HG02571 (cell line): ENCODE measurements at regions not wholly inside any gene's neighbourhood (a gene's known extent, or its start where the extent isn't known, plus 50 kb on each side); places are given as distances from the start of the nearest gene placed in this dataset.

ENCODE experiments used
- ATAC-seq: cut with Tn5 transposase; IDR thresholded peaks from one replicate; pipeline ENCODE4 v1.9.1; 2021; ENCODE audit warnings: mild to moderate bottlenecking, moderate library complexity; ENCODE audit not compliant: unreplicated experiment

DNA sequence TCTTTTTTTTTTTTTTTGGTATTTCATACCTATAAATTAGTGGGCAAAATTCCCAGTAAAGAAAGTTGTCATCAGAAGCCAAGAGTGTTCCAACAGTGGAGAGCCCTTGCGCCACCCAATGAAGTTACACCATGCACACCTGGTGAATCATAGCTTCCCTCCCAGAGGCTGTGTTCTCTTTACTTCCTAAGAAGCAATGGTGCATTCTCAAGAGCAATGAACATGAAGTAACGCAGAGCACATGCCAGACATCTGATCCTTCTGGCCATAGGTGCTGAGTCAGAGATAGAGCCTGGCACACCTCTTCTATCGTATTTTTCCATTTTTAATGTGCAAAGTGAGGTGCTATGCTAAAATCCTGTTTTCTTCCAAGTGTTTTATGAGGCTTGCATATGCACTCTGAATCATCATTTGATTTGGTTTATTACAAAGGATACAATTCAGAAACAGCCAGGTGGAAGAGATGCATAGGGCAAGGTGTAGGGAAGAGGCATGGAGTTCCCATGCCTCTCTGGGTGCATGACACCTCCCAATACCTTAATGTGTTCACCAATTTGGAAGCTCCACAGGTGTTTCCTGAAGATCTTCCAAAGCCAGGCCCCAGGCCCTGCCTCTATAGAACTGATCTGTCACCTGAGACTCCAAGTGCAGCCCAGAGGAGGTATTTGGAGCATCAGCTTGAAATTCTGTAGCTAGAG is 408.0 kb downstream of the SIPA1L2 start:
- no peak for ATAC-seq

DNA sequence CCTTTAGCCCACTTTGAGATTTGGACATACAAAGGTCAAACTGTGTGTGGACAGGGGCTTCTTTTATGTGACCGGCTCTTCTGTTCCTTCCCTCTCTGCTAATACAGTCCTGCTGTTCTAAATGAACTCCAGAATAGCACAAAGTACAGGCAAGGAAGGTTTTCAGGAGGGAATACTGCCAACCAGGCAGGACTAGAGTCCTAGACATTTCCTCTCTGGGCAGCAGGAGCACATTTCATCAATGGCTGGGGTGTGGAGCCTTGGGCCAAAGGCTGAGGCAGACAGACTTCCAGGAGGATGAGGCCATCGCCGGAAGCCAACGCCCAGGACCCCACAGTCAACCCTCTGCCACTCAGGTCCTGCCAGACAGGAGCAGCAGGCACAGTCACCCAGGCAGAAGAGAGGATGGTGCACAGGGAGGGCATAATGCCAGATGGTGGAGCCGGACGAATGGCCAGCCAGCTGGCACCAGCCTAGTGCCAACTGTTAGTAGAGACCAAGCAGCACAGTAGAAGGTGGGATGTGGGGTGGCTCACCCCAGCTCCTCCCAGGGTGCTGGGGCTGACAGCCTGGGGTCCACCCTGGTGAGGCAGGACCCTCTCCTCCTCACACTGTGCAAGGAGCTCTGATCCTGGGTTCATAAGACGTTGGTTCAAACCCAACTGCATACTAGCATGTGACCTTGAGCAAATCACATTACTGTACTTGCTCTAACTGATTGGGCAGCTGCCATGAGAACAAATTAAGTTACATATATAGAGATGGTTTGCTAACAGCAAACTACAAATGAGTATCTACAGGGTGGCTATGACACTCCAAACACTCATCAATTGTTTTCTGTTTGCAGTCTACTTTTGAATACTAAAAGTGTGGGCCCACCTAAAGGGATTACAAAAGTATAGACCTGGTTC is 410.7 kb downstream of the SIPA1L2 start:
- ATAC-seq = no peak

DNA sequence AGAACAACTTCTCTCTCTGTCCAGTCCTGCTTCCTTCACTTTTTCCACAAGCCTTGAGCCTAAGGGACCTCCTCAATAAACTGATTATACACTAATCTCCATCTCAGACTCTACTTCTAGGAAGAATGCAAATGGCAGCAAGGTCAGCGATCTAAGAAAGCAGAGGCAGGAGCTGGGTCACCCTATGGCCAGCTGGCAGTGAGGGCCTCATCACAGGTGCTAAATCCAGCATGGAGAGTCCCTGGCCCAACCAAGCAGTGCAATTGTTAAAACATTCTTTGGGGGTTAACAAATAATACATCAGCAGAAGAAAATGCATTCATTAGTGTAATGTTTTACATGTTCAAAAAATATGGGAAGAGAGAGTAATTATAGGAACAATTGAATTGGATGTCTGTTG is 416.0 kb downstream of the SIPA1L2 start:
- ATAC-seq = no peak

DNA sequence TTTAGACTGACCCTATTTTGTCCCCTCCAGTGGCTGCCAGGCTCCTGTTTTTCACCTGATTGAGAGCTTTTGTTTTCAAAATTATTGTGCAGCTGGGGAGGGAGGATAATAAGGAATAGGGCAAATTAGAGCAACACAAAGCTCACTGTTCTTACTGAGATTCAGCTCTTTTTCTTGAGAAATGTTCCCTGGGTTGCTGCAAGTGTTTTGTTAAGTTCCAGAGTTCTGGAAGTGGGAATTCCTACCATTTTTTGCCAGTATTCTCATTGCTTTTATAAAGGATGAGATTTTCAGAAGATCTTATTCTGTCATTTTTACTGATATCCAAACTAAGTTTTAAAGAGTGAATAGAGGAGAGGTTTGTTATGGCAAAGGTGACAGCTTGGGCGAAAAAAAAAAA is 417.7 kb downstream of the SIPA1L2 start:
- ATAC-seq = no peak

DNA sequence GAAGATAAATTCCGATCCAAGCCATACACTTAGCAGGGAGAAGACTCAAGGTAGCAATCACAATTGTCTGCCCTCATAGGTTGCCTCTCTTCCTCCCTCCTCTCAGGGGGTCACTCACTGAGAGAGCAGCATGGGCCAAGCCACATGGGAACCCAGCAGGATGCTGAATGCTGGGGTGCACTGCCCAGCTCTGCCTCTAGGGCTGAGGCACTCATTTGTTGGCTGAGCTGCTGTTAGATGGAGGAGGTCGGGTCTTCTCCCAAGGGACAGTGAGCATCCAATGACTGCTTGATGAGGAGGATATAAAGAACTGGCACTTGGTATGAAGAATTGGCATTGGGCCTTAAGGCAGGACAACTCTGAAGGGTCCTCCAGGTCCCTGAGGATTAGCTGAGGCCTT is 418.8 kb downstream of the SIPA1L2 start:
- ATAC-seq = no peak

DNA sequence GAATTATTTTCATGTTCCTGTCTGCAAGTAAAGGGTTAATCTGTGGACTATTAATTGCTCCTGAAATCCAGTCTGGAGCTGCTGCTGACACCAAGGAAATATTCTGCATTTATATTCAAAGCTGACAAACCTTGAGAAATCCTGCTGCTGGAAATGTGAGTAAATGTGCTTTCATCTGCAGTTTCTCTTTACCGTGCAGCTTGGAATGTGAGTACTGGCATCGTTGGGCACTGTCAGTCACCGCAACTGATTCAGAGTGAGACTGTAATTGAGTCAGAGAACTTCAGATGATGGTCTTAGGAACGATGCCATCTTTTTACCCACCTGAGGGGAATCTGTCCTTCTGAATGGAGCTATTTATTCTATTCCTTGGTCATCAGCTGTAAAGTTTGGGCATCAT is 420.6 kb downstream of the SIPA1L2 start:
- ATAC-seq = no peak

DNA sequence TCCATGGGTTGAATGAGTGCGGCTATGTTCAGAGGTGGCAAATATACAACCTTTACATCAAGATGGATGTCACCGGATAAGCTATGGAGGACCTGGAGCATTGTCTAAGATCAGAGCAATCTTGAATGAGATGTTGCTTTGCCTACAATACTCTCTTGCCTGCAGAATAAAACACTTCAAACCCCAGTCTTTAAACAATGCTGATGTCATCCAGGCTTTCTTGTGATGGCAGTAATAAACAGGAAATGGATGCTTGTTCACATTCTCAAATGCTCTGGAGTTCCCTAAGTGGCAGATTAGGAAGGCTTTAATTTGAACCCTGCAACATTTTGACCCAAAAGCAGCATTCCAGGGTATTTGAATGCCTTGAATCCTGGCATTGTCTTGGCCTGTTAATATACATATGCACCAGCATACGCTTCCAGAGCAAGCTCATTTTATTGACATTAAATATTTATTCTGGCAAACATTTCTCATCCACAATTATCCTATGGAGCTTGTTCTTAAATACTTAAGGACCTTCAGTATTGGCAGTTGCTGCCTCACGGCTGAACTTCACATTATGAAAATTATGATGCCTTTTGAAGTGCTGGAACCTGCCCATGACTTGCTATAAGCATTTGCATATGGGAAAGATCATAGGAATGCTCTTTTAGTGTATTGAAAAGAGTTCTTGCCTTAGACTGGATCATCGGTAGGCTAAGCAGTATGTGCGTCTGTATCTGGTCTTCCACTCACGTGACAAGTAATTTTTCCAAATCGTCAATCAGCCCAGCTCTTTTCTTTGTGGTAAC is 422.7 kb downstream of the SIPA1L2 start:
- ATAC-seq = no peak

DNA sequence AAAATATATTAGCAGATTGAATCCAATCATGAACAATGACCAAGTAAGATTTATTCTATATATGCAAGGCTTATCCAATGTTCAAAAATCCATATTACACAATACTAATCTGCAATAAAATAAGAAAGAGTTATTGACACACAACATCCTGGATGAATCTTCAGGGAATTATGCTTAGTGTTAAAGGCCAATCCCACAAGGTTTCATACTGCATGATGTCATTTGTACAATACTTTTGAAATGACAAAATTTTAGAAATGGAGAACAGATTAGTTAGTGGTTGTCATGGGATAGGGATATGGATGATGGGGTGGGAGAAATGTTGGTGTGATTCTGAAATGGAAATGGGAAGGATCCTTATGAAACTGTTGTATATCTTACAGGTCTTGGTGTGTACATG is 425.7 kb downstream of the SIPA1L2 start:
- ATAC-seq = no peak

DNA sequence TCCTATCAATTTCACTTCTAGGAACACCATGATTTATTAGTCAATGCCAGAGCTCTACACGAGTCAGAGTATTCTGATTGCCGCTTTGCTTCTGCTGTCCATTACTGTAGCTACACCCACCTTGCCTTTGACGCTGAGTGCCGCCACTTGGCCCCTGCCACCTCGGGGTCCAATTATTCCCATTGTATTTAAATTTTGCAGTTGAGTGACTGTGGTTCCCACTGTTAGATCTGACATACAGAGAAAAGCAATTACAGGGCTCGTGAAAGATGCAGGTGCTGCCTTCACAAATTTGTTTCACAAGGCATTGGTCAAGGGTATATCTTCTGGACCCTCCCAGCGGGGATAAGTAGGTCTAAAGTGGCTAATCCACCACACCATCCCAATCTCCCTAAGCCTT is 428.9 kb downstream of the SIPA1L2 start:
- ATAC-seq = no peak

DNA sequence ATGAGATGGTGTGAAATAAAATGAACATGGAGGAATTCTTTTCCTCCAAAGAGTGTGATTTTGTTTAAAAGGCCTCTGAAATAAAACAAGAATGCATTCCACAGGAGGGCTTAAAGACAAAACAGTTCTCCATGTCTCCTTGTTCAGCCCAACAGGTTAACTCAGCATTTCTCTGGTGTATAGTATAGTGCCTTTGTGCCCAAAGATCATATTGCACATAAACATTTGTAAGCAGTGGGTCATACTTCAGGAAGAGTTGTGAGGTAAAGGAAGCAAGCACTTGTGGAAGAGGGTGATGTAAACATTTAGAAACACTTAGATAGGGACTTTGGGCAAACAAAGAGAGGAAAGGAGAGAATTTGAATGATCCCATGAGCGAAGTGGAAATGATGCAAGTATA is 433.9 kb downstream of the SIPA1L2 start:
- no peak for ATAC-seq

DNA sequence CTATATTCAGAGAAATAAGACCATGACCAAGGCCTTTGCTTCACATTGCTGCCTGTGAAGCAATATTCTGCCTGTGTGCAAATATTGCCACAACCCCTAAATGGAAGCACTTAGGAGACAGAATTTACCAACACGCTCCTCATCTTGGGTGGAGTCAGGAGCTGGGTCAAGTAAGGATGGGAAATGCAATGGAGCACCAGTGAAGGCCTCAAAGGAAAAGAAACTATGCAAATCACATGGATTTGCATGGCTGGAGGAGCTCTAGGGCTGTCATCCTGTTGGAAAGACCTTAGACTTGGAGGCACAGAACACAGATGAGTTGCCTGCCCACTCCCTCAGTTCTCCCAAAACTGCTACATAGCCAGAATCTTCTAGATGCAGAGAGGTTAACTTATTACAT is 435.5 kb downstream of the SIPA1L2 start:
- no peak for ATAC-seq

DNA sequence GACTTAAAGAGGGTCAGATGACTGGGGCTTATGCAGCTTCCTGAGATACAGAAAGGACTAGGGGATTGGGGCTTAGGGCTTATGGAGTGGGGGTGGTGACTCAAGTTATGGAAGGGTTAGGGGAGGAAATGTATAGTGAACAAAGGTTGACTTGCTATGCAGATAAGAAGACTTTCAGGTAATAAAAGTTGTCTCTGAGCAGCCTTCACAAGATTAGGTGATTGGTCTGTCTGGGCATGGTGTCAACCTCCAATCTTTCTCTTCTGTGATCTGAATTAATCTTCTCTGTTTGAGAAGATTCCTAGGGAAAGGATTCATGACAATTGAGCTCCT is 436.5 kb downstream of the SIPA1L2 start:
- no peak for ATAC-seq

DNA sequence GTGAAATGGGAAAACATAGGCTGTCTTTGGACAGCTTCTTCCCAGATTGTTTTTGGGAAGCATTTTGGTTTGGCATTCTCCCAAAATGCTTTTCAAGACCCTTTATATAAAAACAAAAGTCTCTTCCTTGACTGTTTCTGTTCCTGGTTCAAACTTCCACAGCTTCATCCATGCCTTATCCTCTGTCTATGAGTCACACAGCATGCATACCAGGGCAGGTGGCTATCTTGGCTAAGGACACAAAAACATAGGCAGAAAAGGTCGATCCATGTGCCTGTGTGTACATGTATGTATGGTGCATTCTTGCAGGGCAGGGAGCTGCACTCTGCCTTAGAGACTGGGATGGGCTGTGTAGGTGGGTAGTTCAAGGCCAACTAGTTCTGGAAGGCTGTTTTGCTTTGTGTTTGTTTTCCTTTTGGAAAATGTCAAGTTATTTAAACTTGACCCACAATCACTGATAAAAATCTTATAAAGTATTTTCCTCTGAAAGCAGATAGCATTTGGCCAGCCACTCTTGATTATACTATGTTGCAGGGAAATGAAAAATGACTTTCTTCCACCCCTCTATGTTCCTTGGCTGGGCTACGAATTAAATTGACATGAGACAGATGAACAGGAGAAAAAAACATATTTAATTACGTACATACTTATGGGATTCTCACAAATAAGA is 437.0 kb downstream of the SIPA1L2 start:
- ATAC-seq = no peak

DNA sequence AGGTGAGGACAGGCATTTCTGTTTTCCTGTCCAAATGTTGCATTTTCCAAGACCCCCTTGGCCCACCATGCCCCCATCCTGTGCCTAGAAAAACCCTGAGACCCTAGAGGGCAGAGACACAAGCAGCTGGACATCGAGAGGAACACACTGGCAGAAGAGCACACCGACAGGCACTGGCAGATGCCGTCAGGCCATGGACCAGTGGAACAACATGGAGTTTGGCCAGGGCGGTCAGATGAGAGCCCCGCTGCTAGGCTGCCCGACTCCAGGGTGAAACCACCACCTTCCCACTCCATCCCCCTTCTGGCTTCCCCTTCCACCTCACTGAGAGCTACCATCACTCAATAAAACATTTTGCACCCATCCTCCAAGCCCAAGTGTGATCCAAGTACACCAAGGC is 438.4 kb downstream of the SIPA1L2 start:
- ATAC-seq = no peak

DNA sequence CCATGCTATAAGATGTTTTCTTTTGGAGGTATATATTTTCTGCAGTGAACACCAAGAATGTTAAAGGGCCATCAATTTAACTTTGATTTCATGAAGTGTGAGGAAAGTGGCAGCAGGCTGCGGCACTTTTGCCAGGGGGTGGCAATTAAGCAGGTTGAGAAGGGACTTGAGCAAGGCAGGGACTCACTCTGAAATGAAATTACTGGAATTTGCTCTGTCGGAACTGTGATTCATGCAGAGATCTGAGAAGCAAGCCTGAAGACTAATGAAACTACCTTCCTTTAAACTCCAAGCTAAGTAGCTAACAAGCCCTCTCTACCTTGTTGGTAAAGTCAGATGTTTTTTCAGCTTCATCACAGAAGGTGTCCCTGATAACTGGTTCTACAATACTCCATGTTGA is 441.6 kb downstream of the SIPA1L2 start:
- ATAC-seq = no peak

DNA sequence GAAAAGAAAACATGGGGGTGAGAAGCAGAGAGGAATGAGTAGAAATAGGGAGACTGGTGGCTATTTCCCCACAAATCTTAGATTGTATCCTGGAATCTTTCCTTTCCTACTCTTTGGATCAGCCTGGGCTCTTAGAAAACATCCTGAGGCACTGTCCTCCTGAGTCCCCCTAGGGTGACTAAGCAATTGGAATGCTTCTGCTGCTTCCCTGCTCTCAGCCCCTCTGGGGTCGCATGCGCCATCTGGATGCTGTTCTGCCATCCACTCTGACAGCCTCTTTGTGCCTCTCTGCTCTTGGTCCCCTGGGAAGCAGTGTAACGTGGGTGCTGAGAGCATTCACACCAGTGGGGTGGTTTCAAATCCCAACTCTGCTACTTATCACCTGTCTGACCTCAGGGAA is 443.0 kb downstream of the SIPA1L2 start:
- ATAC-seq = no peak

DNA sequence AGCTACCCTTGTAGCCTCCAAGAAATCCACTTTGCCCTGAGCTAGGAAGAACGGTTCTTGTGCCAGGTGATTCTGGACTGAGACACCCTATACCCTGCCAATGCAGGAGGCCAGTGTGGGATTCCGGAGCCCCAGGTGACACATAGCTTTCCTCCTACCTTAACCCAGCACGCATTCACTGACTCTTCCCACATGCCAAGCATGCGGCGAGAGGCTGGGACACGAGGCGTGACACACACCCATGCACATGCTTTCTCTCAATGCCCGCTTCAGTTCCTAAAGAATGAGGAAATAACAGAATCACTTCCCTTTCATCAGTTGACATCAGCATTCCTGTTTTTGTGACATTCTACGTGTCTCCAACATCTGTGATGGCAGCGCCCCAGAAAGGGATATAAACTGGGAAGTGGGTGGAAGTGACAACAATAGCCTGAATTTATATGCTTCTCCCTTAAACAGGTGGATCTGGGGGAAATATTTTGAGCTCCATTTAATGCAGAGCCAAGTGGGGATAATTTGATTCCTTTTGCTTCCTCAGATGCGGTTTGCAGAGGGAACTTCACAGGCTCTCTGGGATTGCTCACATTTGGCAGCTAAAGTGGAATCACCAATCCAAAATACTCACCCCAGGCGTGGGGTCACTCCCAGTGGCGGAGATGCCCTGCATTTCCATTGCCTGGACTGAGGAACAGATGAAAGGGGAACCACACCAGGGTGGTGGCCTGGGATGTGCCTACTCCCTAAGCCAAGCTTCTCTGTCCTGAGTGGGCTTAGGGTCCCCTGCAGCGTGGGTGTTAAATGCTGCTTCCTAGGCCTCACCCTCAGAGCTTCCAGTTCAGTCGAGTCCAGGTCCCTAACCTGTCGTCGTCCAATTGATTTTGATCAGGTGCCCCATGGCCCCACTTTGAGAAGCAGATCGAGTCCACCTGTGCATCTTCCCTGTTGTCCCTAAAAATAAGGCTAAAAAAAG is 445.1 kb downstream of the SIPA1L2 start:
- no peak for ATAC-seq

DNA sequence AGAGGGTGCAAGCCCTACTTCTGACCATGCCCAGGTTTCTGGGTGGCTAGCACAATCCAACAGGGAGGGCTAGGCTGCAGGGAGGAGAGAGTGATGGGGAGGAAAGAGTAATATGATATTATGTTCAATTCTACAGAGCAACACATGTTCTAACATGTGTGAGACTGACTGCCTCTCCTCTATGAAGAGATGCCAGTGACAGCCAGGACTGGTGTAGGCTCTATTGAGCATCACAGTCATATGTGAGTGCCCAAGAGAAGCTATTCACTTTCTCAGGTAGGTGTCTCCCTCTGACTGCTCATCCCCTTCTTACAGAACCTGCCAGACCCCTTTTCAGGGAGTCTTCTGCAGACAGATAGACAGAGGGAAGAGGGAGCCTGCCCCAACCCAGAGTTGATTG is 446.1 kb downstream of the SIPA1L2 start:
- ATAC-seq = no peak

DNA sequence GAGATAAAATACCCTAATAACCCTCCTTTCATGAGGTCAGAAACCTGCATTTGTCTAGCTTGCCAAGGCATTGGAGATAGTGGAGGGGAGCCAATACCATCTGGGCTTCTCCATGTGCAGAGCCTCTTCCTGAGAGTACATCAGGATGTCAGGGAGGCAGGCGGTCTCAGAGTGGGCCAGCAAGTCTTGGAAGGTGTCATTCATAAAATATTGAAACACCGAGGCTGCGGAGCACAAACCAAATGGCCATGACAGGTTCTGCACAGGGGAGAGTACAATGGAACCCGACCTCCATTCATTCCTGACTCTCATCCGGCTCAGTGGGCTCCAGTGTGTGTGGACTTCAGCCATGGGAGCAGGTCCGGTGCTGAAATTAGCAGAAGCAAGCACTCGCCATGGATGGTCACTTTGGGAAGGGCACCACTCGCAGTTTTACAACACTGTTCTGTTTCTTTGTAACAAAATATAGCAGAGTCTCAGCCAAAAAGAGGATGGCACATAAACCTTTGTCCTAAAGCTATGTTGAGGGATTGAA is 446.6 kb downstream of the SIPA1L2 start:
- no peak for ATAC-seq

DNA sequence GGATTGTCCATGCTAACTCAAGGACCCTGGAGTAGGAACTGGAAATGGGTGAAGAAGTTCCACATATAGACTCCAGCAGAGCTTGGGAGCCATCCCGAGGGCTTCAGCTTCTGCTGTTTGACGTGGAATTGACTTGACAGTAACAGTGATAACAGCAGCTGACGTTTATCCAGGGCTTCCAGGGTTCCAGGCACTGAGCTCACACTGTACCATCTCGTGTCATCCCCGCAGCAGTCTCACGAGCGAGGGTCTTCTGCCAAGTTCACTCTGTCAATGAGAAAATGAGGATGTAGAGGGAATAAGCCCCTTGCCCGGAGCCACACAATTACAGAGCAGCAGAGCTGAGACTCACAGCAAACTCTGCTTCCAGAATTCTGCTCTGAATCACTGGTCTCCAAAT is 447.7 kb downstream of the SIPA1L2 start:
- ATAC-seq = no peak
